PC-3 (cell line): ENCODE measurements at regions not wholly inside any gene's neighbourhood (a gene's known extent, or its start where the extent isn't known, plus 50 kb on each side); places are given as distances from the start of the nearest gene placed in this dataset.

ENCODE experiments used
- CTCF ChIP-seq: fragments of 300-600 bp; sonication (generic); conservative IDR thresholded peaks from 2 replicates; pipeline ENCODE4 v1.5.1; 2017; ENCODE audit warnings: antibody characterized with exemption, low read depth, mild to moderate bottlenecking, low read length
- EZH2 ChIP-seq: fragments of 300-600 bp; sonication (generic); IDR thresholded peaks from one replicate; pipeline ENCODE4 v1.6.1; 2017; ENCODE audit warnings: antibody characterized with exemption, mild to moderate bottlenecking, low read length; ENCODE audit not compliant: unreplicated experiment
- EZH2phosphoT487 ChIP-seq: fragments of 300-600 bp; sonication (generic); IDR thresholded peaks from 2 replicates; pipeline ENCODE4 v1.6.1; 2018; ENCODE audit warnings: mild to moderate bottlenecking, antibody characterized with exemption, low read length, borderline replicate concordance

- TF ChIP-seq CTCF (no peak), EZH2phosphoT487 (no peak), EZH2 (no peak)
Observed at GRCh38 chr2:14425869-14426268, 206.6 kb upstream of the LRATD1 start.
